HG02571 (cell line): ENCODE measurements at regions not wholly inside any gene's neighbourhood (a gene's known extent, or its start where the extent isn't known, plus 50 kb on each side); places are given as distances from the start of the nearest gene placed in this dataset.
"Not testable (repeated sequence)": the region's sequence is repeated elsewhere in the genome, so short reads cannot be mapped to it uniquely, and the experiment has no call there.

Experiments used
- ATAC-seq: cut with Tn5 transposase; IDR thresholded peaks from one replicate; pipeline ENCODE4 v1.9.1; 2021; ENCODE audit warnings: mild to moderate bottlenecking, moderate library complexity; ENCODE audit not compliant: unreplicated experiment

- no peak for ATAC-seq
These were observed 126.6 kb upstream of the NAA20 start for GRCh38 chr20:19890445-19891051.

GRCh38 chr20:19893356-19893755 lies 123.8 kb upstream of the NAA20 start:
- ATAC-seq, result no peak

GRCh38 chr20:19895761-19896160 lies 121.4 kb upstream of the NAA20 start:
- no peak for ATAC-seq

- no peak for ATAC-seq
These were observed 119.3 kb upstream of the NAA20 start for GRCh38 chr20:19897891-19898290.

GRCh38 chr20:19901226-19901625 lies 115.9 kb upstream of the NAA20 start:
- no peak for ATAC-seq

GRCh38 chr20:19903168-19903811 lies 113.9 kb upstream of the NAA20 start:
- no peak for ATAC-seq

GRCh38 chr20:19907326-19908056 lies 109.7 kb upstream of the NAA20 start:
- ATAC-seq, result no peak

- no peak for ATAC-seq
These were observed 108.6 kb upstream of the NAA20 start for GRCh38 chr20:19908576-19908975.

- ATAC-seq, result no peak
These were observed 107.4 kb upstream of the NAA20 start for GRCh38 chr20:19909725-19910124.

- no peak for ATAC-seq
These were observed 105.3 kb upstream of the NAA20 start for GRCh38 chr20:19911810-19912382.

GRCh38 chr20:19913349-19913748 lies 103.8 kb upstream of the NAA20 start:
- ATAC-seq, result no peak

GRCh38 chr20:19913927-19914614 lies 103.1 kb upstream of the NAA20 start:
- no peak for ATAC-seq

GRCh38 chr20:19915111-19915798 lies 101.9 kb upstream of the NAA20 start:
- no peak for ATAC-seq

- no peak for ATAC-seq
These were observed 100.4 kb upstream of the NAA20 start for GRCh38 chr20:19916531-19917485.

- ATAC-seq, result no peak
These were observed 98.2 kb upstream of the NAA20 start for GRCh38 chr20:19918965-19919329.

- no peak for ATAC-seq
These were observed 96.6 kb upstream of the NAA20 start for GRCh38 chr20:19920381-19921138.

GRCh38 chr20:19921284-19921793 lies 95.8 kb upstream of the NAA20 start:
- ATAC-seq, result no peak

- not testable (repeated sequence) for ATAC-seq
These were observed 95.3 kb upstream of the NAA20 start for GRCh38 chr20:19921829-19922228.

- ATAC-seq, result no peak
These were observed 94.4 kb upstream of the NAA20 start for GRCh38 chr20:19922716-19923115.
